GM23338 (cell line): ENCODE measurements at regions not wholly inside any gene's neighbourhood (a gene's known extent, or its start where the extent isn't known, plus 50 kb on each side); places are given as distances from the start of the nearest gene placed in this dataset.

Source experiments
- CREB1 ChIP-seq: fragments of 250-450 bp; sonication (Bioruptor Pico); IDR thresholded peaks from 2 replicates; pipeline ENCODE4 v1.5.0; 2020; ENCODE audit warnings: low read depth, mild to moderate bottlenecking, moderate library complexity
- CTCF ChIP-seq, 2 experiments: fragments of 200-600 bp in 1 of 2; sonication (generic) in 1 of 2; conservative IDR thresholded peaks; 2 replicates each; pipeline versions ENCODE4 v1.5.1 to v1.6.1; 2016 to 2017; ENCODE audit warnings: antibody characterized with exemption in 2 of 2, low read depth in 2 of 2, mild to moderate bottlenecking in 2 of 2, moderate library complexity in 1 of 2
- ETS1 ChIP-seq: IDR thresholded peaks from 2 replicates; pipeline ENCODE4 v1.6.1; 2016; ENCODE audit warnings: antibody characterized with exemption
- EZH2 ChIP-seq: fragments of 200-600 bp; sonication (generic); IDR thresholded peaks from one replicate; pipeline ENCODE4 v1.8.0; 2017; ENCODE audit warnings: antibody characterized with exemption, mild to moderate bottlenecking, low read depth; ENCODE audit not compliant: unreplicated experiment
- EZH2phosphoT487 ChIP-seq: fragments of 200-600 bp; sonication (generic); IDR thresholded peaks from one replicate; pipeline ENCODE4 v1.8.1; 2018; ENCODE audit warnings: antibody characterized with exemption; ENCODE audit not compliant: unreplicated experiment
- JUNB ChIP-seq: IDR thresholded peaks from one replicate; pipeline ENCODE4 v1.6.1; 2016; ENCODE audit warnings: antibody characterized with exemption; ENCODE audit not compliant: unreplicated experiment
- NANOG ChIP-seq: IDR thresholded peaks from 2 replicates; pipeline ENCODE4 v1.6.1; 2016; ENCODE audit warnings: antibody characterized with exemption, borderline replicate concordance
- POLR2AphosphoS5 ChIP-seq: IDR thresholded peaks from 2 replicates; pipeline ENCODE4 v1.6.1; 2016; ENCODE audit warnings: antibody characterized with exemption, low read depth
- REST ChIP-seq: IDR thresholded peaks from one replicate; pipeline ENCODE4 v1.6.1; 2018; ENCODE audit warnings: antibody characterized with exemption; ENCODE audit not compliant: unreplicated experiment
- ZNF331 ChIP-seq: fragments of 250-450 bp; sonication (Bioruptor Pico); IDR thresholded peaks from 2 replicates; pipeline ENCODE4 v1.5.0; 2020; ENCODE audit warnings: low read depth, mild to moderate bottlenecking, moderate library complexity

GRCh38 chr6:44721954-44722578 is 334.6 kb downstream of the CDC5L start:
- no peak for TF ChIP-seq POLR2AphosphoS5
- TF ChIP-seq REST = no peak
- TF ChIP-seq CTCF (conservative IDR thresholded peaks at IDR 0.05; ENCODE audit: low read depth in 2 of 2) = no peak
- TF ChIP-seq EZH2 = no peak
- no peak for TF ChIP-seq JUNB
- no peak for TF ChIP-seq CREB1 (CRISPR knock-in tag)
- TF ChIP-seq ETS1 = no peak
- TF ChIP-seq ZNF331 (CRISPR knock-in tag) = no peak
- TF ChIP-seq NANOG = no peak
- TF ChIP-seq EZH2phosphoT487 = no peak
